ENCODE measurements at regions not wholly inside any gene's neighbourhood (a gene's known extent, or its start where the extent isn't known, plus 50 kb on each side); places are given as distances from the start of the nearest gene placed in this dataset.

DNA sequence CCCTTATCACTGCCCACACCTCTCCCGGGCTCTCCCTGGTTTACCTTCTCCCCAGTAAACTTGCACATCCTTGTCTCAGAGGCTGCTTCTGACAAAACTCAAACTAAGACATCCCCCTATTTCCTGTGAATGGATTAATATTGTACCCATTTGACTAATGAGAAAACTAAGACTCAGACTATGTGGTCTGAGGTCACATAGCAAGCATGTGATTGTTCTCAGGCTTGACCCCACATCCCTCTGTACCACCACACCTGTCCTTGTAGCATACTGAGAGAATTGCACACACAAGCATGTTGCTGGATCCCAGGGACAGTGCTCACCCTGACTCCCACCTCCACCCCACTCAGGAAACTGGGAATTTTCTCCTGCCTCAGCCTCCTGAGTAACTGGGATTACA, 90.7 kb upstream of the HES1 start:
- TF ChIP-seq, protein P1, sequence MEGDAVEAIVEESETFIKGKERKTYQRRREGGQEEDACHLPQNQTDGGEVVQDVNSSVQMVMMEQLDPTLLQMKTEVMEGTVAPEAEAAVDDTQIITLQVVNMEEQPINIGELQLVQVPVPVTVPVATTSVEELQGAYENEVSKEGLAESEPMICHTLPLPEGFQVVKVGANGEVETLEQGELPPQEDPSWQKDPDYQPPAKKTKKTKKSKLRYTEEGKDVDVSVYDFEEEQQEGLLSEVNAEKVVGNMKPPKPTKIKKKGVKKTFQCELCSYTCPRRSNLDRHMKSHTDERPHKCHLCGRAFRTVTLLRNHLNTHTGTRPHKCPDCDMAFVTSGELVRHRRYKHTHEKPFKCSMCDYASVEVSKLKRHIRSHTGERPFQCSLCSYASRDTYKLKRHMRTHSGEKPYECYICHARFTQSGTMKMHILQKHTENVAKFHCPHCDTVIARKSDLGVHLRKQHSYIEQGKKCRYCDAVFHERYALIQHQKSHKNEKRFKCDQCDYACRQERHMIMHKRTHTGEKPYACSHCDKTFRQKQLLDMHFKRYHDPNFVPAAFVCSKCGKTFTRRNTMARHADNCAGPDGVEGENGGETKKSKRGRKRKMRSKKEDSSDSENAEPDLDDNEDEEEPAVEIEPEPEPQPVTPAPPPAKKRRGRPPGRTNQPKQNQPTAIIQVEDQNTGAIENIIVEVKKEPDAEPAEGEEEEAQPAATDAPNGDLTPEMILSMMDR (IDR thresholded peaks at IDR 0.05), result no peak
- TF ChIP-seq POLR2A (IDR thresholded peaks at IDR 0.05; ENCODE audit: low read depth) (no peak), EP300 (IDR thresholded peaks at IDR 0.05) (no peak)
